SK-N-SH (cell line): ENCODE measurements at regions not wholly inside any gene's neighbourhood (a gene's known extent, or its start where the extent isn't known, plus 50 kb on each side); places are given as distances from the start of the nearest gene placed in this dataset.

Source experiments
- GATA2 ChIP-seq: sonication (generic); formaldehyde crosslinking; IDR thresholded peaks from 2 replicates; pipeline ENCODE4 v1.5.0; 2020; ENCODE audit warnings: mild to moderate bottlenecking, missing genetic modification reagents
- JUND ChIP-seq: IDR thresholded peaks from 2 replicates; pipeline ENCODE4 v1.4.0; 2012
- NRF1 ChIP-seq: IDR thresholded peaks from 2 replicates; pipeline ENCODE4 v1.6.1; 2012; ENCODE audit warnings: low read depth, mild to moderate bottlenecking, low read length
- POLR2AphosphoS5 ChIP-seq: IDR thresholded peaks from 2 replicates; pipeline ENCODE4 v1.6.1; 2012; ENCODE audit warnings: low read depth, low read length
- RCOR1 ChIP-seq: fragments of 150-350 bp; IDR thresholded peaks from 2 replicates; pipeline ENCODE4 v1.6.1; 2017; ENCODE audit warnings: antibody characterized with exemption, low read length
- TAF1 ChIP-seq: IDR thresholded peaks from 2 replicates; pipeline ENCODE4 v1.6.1; 2012; ENCODE audit warnings: low read depth, mild to moderate bottlenecking, low read length, moderate library complexity, borderline replicate concordance
- TF ChIP-seq, protein P1 (sequence below): fragments of 200-600 bp; sonication (generic); IDR thresholded peaks from 2 replicates; pipeline ENCODE4 v1.6.1; 2017; ENCODE audit warnings: antibody characterized with exemption, mild to moderate bottlenecking, moderate library complexity
- TF ChIP-seq, protein P2 (sequence below): fragments of 150-350 bp; IDR thresholded peaks from 2 replicates; pipeline ENCODE4 v1.6.1; 2016; ENCODE audit warnings: mild to moderate bottlenecking, low read depth, low read length
- TF ChIP-seq, protein P3 (sequence below): IDR thresholded peaks from 2 replicates; pipeline ENCODE4; 2012
- TF ChIP-seq, protein P4 (sequence below): IDR thresholded peaks from 2 replicates; pipeline ENCODE4 v1.6.1; 2012; ENCODE audit warnings: mild to moderate bottlenecking, low read depth, low read length, moderate library complexity

DNA sequence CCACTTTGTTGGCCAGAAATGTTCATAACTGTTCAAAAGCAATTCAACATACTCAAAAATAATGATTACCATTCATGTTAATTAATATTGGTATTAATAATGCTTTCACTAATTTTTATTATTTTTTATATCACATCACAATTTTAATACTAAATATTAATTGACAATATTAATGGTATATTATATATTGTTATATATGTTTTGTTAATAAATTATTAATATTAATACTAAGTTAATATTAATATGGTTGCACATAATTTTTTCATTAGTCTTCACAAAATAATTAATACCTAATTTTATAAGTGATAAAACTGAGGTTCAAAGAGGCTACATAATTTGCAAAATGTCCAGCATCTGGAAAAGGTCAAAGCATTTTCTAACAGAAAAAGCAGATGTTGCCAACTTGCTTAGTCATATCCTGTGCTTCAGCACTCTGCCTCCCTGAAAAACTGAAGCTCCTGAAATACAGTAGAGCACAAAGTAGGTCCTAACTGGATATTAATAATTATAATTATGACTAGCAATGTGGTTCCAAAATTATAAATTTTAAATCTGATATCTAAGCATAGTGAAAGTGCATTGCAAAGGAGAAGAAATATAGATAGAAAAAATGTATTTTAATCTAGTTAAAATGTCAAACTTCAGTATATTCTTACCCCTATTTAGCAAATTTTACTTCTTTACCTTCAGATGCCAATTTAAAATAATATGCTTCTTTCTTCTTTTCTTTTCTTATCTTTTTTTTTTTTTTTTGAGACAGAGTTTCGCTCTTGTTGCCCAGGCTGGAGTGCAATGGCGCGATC, 123.2 kb upstream of the TNFSF4 start:
- no peak for TF ChIP-seq TAF1
- TF ChIP-seq, protein P1, sequence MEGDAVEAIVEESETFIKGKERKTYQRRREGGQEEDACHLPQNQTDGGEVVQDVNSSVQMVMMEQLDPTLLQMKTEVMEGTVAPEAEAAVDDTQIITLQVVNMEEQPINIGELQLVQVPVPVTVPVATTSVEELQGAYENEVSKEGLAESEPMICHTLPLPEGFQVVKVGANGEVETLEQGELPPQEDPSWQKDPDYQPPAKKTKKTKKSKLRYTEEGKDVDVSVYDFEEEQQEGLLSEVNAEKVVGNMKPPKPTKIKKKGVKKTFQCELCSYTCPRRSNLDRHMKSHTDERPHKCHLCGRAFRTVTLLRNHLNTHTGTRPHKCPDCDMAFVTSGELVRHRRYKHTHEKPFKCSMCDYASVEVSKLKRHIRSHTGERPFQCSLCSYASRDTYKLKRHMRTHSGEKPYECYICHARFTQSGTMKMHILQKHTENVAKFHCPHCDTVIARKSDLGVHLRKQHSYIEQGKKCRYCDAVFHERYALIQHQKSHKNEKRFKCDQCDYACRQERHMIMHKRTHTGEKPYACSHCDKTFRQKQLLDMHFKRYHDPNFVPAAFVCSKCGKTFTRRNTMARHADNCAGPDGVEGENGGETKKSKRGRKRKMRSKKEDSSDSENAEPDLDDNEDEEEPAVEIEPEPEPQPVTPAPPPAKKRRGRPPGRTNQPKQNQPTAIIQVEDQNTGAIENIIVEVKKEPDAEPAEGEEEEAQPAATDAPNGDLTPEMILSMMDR = no peak
- TF ChIP-seq, protein P2, sequence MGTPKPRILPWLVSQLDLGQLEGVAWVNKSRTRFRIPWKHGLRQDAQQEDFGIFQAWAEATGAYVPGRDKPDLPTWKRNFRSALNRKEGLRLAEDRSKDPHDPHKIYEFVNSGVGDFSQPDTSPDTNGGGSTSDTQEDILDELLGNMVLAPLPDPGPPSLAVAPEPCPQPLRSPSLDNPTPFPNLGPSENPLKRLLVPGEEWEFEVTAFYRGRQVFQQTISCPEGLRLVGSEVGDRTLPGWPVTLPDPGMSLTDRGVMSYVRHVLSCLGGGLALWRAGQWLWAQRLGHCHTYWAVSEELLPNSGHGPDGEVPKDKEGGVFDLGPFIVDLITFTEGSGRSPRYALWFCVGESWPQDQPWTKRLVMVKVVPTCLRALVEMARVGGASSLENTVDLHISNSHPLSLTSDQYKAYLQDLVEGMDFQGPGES = no peak
- no peak for TF ChIP-seq RCOR1
- TF ChIP-seq NRF1 = no peak
- peak; percentile 57; the same call in 1 of the 2 replicates for TF ChIP-seq POLR2AphosphoS5
- TF ChIP-seq, protein P3, sequence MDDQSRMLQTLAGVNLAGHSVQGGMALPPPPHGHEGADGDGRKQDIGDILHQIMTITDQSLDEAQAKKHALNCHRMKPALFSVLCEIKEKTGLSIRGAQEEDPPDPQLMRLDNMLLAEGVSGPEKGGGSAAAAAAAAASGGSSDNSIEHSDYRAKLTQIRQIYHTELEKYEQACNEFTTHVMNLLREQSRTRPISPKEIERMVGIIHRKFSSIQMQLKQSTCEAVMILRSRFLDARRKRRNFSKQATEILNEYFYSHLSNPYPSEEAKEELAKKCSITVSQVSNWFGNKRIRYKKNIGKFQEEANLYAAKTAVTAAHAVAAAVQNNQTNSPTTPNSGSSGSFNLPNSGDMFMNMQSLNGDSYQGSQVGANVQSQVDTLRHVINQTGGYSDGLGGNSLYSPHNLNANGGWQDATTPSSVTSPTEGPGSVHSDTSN = peak; percentile 73
- no peak for TF ChIP-seq GATA2
- TF ChIP-seq, protein P4, sequence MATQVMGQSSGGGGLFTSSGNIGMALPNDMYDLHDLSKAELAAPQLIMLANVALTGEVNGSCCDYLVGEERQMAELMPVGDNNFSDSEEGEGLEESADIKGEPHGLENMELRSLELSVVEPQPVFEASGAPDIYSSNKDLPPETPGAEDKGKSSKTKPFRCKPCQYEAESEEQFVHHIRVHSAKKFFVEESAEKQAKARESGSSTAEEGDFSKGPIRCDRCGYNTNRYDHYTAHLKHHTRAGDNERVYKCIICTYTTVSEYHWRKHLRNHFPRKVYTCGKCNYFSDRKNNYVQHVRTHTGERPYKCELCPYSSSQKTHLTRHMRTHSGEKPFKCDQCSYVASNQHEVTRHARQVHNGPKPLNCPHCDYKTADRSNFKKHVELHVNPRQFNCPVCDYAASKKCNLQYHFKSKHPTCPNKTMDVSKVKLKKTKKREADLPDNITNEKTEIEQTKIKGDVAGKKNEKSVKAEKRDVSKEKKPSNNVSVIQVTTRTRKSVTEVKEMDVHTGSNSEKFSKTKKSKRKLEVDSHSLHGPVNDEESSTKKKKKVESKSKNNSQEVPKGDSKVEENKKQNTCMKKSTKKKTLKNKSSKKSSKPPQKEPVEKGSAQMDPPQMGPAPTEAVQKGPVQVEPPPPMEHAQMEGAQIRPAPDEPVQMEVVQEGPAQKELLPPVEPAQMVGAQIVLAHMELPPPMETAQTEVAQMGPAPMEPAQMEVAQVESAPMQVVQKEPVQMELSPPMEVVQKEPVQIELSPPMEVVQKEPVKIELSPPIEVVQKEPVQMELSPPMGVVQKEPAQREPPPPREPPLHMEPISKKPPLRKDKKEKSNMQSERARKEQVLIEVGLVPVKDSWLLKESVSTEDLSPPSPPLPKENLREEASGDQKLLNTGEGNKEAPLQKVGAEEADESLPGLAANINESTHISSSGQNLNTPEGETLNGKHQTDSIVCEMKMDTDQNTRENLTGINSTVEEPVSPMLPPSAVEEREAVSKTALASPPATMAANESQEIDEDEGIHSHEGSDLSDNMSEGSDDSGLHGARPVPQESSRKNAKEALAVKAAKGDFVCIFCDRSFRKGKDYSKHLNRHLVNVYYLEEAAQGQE = no peak
- peak; percentile 81 for TF ChIP-seq JUND
